Posterior cingulate gyrus (tissue), 11 donors: ENCODE measurements at regions not wholly inside any gene's neighbourhood (a gene's known extent, or its start where the extent isn't known, plus 50 kb on each side); places are given as distances from the start of the nearest gene placed in this dataset.
"Not testable (repeated sequence)": the region's sequence is repeated elsewhere in the genome, so short reads cannot be mapped to it uniquely, and the experiment has no call there.

ENCODE experiments used
- DNase-seq, 10 donors: peaks; one replicate each; pipeline versions ENCODE4 v3.0.0 to v3.0.0-alpha.2; 2020 to 2021; ENCODE audit warnings: mixed read lengths in 3 of 10
- intact Hi-C: fragments of 100-400 bp; cut with DNase I; formaldehyde crosslinking; loops from one replicate; pipeline ENCODE4 v1.15.1; 2023

DNA sequence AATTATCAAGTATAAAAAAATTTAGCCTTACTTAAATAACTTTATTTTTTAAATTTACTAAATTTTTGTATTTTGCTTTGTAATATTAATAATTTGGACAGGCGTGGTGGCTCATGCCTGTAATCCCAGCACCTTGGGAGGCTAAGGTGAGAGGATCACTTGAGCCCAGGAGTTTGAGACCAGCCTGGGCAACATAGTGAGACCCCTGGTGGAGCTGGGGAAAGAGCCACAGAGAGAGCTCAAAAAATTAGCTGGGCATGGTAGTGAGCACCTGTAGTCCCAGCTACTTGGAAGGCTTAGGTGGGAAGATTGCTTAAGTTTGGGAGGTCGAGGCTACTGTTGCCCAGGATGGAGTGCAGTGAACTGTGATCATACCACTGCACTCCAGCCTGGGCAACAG lies 143.5 kb downstream of the B3GNT2 start:
- intact Hi-C loops, result no loop called here
- DNase-seq, result no peak

DNA sequence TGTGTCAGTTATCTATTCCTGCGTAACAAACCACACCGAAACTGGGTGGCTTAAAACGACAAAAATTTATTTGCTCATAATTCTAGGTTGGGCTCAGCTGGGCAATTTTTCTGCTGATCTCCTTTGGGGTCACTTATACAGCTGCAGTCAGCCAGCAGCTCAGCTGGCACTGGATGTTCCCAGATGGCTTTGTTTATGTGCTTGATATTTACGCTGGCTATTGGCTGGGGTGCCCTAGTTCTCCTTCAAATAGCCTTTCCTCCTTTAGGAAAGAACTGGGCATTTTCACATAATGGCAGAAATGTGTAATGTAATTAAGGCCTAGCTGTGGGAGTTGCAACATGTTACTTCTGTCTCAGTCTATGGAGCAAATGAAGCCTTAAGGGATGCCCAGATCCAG lies 142.2 kb downstream of the B3GNT2 start:
- intact Hi-C loops, result no loop called here

DNA sequence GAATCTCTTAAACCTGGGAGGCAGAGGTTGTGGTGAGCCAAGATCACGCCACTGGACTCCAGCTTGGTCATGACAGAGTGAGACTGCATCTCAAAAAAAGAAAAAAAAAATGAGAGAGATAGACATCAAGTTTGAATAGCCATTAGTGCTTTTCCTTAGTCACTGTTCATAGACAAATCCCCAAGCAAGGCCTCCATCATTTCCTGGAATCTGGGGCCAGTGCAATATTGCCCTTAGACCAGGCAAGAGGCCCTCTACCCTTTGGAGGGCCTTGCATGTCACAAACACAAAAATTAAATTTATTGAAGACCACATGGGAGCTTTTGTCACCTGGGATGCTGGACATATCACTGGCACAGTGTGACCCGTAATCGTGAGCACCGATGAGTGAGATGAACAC lies 141.5 kb downstream of the B3GNT2 start:
- intact Hi-C loops, result no loop called here
- no peak for DNase-seq

More for the DNA sequence above, 142.2 kb downstream of the B3GNT2 start:
- DNase-seq, result no peak

DNA sequence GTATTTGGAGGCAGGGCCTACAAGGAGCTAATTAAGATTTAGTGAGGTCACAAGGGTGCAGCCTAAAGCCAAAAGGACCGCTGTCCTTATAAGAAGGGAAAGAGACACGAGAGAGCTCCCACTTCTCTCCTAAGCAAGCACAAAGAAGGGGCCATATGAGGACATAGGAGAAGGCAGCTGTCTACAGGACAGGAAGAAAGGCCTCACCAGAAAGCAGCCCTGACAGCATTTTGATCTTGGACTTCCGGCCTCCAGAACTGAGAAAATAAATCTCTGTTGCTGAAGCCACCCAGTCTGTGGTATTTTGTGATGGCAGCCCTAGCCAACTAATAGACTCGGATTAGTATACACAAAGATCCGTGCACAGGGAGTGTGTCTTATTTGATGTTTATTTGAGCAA lies 139.7 kb downstream of the B3GNT2 start:
- intact Hi-C loops, result no loop called here
- DNase-seq, result no peak

DNA sequence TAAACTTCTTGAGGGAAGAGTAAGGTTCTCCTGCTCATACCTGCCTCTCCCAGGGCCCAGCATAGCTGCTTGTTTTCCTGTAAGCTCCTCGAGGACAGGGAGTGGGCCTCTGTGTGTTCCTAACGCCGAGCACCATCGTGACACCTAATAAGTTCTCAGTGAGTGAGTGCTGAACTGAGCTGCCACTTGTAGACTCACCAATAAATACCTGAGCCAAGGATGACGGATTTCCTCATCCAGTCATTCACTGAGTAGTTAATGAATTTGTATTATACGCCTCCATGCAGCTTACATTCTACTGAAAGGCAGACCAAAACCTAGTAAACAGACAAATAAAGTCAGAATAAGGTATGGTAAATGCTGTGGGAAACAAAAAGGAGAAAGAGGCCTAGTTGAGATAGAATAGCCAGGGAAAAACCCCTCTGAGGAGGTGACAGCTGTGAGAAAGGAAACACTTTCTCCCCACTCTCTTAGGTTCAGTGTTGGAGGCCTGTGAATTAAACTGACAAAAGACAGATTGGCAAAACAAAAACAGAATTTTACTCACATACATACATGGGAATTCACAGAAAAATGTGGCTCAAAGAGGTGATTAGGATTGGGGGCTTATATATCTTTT lies 138.6 kb downstream of the B3GNT2 start:
- intact Hi-C loops, result no loop called here
- no peak for DNase-seq

DNA sequence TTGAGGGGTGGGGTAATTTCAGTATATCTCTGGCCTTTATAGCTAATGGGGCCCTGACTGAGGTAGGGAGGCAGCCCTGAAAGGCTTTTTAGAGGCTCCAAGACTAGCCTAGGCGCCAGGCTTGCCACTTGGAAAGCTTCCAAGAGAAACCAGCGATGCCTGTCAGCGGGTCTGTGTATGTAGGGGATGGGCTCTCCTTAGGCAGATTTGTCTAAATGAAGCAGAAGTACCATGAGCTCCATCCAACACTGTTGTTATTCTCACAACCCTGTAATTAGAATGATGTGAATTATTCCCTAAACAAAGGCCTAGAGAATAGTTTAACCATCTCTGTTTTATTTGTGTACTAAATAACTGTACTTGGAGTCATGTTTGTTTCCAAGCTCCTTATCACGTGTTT lies 138.1 kb downstream of the B3GNT2 start:
- DNase-seq, result no peak
- intact Hi-C loops, result no loop called here

DNA sequence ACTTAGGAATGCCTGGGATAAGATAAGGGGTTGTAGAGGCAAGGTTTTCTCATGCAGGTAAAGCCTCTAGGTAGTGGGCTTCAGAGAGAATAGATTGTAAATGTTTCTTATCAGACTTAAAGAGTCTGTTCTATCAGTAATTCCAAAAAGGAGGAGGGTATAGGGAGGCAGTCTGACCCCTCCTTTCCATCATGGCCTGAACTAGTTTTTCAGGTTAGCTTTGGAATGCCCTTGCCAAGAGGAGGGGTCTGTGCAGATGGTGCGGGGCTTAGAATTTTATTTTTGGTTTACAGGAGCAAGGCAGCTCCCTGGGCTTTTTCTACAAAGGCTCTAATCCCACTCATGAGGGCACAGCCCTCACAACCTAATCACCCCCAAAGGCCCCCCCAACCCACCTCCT lies 135.0 kb downstream of the B3GNT2 start:
- intact Hi-C loops, result no loop called here
- no peak for DNase-seq

DNA sequence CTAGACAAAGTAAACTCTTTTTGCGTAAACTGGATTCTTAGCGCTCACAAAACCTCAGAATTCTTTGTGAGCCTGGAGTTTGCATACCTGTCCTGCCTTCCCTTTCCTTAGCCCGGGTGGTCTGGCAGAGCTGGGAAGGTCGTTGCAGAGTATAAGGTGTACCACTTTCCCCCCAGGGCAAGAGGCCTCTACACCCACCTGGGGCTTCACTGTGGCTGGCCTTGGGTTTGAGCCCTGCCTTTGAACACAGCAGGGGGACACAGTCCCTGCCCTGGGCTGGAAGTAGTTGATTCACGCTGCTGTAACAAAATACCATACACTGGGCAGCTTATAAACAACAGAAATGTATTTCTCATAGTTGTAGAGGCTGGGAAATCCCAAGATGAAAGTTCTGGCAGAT lies 133.9 kb downstream of the B3GNT2 start:
- no peak for DNase-seq
- intact Hi-C loops, result no loop called here

DNA sequence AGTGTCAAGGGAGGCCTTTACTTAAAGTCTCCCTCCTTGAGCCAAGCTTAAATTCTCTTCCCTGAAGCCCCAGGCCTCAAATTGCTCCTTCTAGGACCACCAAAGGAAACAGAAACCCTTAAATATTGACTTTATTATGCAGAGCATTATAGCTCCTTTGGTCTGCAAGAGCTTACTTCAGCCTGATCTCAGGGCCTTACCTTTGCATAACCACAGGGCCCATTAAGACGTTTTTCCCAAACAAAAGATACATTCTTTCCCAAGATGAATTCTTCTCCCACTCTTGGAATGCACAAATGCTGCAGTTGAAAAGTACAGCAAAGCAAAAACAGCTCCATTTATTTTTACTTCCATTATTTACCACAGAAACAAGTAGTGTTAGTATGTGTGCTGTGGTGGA lies 130.8 kb downstream of the B3GNT2 start:
- DNase-seq, result no peak
- intact Hi-C loops, result no loop called here

DNA sequence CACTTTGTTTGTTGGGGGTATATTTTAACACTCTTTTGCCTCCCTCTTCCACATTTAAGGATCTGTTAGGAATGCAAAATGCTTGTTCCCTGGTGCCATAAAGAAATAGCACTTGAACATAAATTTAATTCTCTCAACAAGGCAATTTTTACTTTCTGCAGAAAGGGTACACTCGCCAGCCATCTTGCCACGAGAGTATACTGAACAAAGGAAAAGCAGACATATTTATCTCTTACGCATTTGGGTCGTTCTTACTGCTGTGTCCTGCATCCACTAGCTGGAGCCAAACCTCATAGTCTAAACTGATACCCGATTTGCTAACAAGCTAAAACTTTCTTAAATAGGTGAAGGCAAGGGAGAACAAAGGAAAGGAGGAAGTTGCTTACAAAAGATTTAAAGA lies 129.5 kb downstream of the B3GNT2 start:
- no peak for DNase-seq
- intact Hi-C loops, result no loop called here

DNA sequence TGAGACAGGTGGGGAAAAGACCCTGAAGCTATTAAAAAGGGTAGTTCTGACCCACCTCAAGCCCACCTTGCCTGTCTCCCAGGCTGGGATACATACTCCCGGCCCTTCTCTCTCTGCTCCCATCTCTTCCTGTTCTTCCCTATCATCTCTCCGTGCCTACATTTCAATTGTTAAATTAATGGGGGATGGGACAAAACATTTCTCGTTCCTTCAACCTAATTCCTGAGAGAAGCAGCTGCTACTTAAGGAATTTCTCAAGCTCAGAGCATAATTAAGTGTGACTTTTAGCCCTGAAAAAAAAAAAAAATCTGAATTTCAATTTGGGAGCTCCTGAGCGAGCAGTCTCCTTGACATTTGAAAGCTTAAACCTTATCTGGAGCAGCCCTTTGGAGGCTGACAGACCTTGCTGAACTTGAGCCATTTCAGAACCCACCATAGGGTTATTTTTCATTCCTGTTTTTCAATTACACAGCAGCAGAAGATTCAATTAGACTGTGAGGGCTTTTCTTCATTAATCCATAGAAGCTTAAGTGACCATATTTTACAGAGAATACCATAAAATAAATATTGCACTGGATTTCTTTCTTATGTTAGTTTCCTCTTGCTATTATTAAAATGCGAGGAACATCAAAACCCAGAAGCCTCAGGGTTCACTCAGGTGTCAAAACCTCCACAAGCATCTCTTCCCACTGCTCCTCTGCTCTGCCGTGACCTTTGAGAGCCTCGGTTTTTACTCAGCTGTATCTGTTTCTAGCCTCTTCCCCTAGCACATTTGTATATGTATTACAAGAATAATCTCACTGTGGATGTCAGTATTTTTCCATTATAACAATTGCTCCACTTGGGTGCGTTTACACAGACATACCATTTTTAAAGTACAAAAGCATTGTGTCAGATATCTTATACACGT lies 125.7 kb downstream of the B3GNT2 start:
- intact Hi-C loops, result no loop called here
- no peak for DNase-seq

DNA sequence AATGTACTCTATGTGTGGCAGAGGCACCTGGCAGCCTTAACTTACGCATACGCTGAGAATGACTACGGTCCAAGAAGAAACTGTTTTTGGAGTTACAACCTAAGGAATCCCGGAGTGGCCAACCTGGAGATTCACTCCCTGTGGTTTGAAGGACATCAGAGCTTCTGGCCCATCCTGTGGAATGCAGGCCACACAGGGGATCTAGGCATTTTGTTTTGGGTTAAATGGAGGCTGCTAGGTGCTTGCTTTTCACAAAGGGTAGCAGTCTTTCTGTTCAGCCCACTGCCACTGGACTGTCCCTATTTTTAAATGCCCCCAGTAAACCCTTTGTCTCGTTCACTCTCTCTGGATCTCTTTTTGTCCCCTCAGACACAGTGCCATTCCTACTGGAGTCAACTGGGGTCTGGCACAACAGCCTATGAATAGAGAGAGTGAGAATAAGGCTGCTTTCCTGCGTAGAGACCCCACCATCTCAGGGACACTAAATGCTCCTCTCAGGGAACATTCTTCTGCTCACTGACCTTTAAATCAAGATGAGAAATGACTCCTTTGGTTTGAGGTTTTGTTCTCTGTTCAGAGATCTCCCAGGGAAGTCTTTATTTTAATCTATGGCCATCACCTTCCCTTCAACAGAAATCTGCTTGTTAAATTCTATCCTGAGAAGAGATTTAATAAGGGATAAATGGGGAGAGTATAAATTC lies 124.9 kb downstream of the B3GNT2 start:
- intact Hi-C loops, result no loop called here
- no peak for DNase-seq

DNA sequence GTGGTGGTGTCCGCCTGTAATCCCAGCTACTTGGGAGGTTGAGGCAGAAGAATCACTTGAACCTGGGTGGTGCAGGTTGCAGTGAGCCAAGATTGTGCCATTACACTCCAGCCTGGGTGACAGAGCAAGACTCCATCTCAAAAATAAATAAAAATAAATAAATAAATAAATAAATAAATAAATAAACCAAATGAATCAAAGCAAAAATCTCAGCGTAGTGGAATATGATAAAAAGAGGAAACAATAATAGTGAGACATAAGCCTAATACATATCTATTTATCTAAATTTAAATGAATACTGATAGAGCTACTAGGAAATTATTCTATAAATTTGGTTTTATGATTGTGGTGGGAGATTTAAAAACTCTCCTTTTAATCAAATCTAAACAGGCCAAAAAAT lies 124.2 kb downstream of the B3GNT2 start:
- DNase-seq, intact Hi-C loops: not testable (repeated sequence)

DNA sequence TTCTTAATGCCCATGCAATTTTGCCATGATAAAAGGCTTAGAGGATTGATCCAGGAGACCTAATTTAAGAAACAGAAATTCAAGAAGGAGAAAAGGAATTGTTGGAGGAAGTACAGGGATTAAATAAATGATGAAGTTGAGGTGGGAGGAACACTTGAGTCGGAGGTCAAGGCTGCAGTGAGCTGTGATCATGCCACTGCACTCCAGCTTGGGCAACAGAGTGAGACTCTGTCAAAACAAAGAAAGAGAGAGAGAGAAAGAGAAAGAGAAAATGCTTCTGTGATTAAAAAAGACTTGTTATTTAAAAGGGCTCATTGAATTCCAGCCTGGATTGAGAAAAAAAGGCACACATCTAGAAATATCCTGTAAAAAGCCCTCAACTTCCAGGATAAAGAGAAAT lies 123.2 kb downstream of the B3GNT2 start:
- no peak for DNase-seq
- intact Hi-C loops, result no loop called here

DNA sequence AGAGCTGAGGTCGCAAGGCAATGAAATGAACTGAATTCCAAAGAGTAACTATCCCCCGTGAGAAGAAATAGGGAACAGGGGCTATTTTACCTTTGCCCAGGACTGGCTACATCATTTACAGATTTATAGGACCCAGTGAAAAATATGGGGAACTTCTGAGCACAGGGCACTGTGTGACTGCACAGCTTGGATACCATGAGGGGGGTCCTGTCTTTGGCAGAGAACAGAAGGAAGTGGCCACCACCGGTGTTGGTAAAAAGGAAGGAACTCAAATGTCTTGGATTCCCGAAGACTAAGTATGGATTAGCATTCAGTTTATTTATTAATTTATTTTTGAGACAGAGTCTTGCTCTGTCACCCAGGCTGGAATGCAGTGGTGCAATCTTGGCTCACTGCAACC lies 119.6 kb downstream of the B3GNT2 start:
- intact Hi-C loops, result no loop called here

DNA sequence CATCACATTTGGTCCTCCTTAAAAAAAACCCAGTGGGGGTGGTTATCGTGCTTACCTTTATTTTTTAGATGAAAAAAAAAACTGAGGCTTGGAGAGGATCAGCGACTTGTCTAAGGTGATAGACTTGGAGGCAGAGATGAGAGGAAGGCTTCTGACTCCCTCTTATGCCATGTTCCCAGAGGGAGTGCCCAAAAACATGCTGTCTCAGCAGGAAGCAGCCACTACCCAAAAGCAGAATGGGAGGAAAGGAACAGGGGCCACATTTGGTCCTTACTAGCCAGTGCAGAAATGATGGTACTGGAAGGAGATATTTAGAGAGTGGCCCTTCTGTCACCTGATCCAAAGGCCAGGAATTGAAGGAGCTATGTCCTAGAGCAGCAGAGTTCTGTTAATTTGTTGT lies 118.4 kb downstream of the B3GNT2 start:
- DNase-seq, result no peak
- intact Hi-C loops, result no loop called here

More for the DNA sequence above, 119.6 kb downstream of the B3GNT2 start:
- no peak for DNase-seq

DNA sequence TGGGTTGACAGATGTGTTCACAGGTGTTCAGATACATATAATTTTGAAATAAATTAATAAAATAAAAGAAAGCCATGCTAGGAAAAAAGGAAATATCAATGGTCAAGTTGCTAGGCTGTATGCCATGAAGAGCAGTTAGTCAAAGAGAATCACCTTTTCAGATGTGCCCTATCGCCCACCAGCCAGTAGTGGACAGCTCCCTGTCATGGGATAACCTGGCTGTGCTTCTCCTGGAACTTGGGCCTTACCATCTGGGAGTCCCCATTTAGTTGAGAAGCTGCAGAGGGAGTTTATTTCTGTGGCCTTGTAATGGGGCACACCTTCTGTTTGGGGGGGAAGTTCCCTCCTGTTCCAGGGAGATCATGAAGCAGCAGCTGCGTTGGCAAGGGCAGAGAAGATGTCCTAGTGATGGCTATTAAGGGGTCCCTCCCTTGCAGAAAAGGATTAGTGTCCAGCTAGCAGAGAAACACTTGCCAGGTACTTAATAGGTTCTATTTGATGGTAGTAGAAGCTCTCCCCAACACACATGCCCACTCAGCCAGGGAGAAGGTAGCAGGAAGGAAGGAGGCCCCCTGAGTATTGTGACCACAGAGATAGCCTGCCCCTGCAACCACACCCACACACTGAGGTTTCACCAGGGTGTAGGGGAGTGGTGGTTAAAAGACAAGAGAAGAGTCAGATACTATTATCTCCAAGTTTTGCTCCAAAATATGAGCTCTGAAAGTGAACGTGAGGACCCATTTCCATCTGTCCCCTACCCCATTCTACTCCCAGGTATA lies 117.7 kb downstream of the B3GNT2 start:
- intact Hi-C loops, result no loop called here

DNA sequence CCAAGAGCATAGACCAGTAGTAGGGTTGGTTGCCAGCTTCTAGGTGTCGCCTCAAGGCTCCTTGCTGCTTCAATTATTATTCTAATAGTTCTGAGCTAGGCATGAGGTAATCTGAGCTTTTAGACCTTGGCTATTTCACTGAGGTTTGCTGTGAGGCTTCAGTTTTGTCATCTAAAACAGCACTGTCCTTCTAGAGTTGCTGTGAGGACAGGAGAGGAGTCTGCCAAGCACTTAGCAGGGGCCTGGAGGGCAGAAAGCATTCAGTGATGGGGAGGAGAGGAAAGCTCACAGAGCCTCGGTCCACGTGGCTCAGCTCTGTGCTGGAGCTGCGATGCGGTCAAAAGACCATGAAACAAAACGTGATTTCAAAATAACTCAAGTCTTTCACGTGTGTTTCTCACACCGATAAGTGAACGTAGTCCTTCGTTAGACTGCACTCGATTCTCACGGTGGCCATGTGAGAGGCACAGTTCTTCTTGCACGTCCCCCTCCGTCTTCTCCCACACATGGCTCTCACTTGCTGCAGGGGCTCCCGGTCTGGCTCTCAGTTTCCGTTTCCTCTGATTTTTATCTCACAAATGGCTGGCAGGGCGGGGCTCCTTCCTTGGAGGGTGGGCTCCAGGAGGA lies 113.7 kb downstream of the B3GNT2 start:
- DNase-seq, result no peak
- intact Hi-C loops, result no loop called here

More for the DNA sequence above, 117.7 kb downstream of the B3GNT2 start:
- DNase-seq, result no peak

DNA sequence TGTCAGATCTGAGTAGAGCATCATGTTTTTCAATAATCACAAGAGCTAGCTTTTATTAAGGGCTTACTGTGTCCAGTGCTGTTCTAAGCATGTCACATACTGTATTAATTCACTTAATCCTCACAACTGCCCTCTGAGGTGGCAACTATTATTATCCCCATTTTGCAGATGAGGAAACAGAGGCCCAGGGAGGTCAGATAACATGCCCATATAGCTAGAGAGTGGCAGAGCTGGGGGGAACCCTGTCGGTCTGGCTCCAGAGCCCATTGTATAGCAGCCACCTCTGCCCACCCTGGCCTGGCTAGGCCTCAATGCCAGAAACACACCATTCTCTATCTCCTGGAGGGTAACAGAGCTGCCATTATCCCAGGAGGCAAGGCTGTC lies 113.2 kb downstream of the B3GNT2 start:
- intact Hi-C loops, result no loop called here
- DNase-seq, result no peak
